ENCODE measurements at regions not wholly inside any gene's neighbourhood (a gene's known extent, or its start where the extent isn't known, plus 50 kb on each side); places are given as distances from the start of the nearest gene placed in this dataset.
"Not testable (repeated sequence)": the region's sequence is repeated elsewhere in the genome, so short reads cannot be mapped to it uniquely, and the experiment has no call there.

- Histone ChIP-seq H3K36me3 (no peaks in the 10 kb centered on the region), H3K4me1 (peaks cover 0 to 21% (median 3%) of the 10 kb centered on the region in 4 donors), H3K9me3 (no peaks in the 10 kb centered on the region), H3K27me3 (no peaks in the 10 kb centered on the region), H3K27ac (no peak overlapping the region), H3K4me3 (no peak overlapping the region)
- WGBS, 2 donors: 71 to 87% methylated on average over 3 to 6 of the region's 6 CpGs
- TF ChIP-seq POLR2A (IDR thresholded peaks at IDR 0.05) (no peak), EP300 (IDR thresholded peaks at IDR 0.05) (no peak), POLR2AphosphoS5 (IDR thresholded peaks at IDR 0.05) (no peak)
- TF ChIP-seq, protein P1, sequence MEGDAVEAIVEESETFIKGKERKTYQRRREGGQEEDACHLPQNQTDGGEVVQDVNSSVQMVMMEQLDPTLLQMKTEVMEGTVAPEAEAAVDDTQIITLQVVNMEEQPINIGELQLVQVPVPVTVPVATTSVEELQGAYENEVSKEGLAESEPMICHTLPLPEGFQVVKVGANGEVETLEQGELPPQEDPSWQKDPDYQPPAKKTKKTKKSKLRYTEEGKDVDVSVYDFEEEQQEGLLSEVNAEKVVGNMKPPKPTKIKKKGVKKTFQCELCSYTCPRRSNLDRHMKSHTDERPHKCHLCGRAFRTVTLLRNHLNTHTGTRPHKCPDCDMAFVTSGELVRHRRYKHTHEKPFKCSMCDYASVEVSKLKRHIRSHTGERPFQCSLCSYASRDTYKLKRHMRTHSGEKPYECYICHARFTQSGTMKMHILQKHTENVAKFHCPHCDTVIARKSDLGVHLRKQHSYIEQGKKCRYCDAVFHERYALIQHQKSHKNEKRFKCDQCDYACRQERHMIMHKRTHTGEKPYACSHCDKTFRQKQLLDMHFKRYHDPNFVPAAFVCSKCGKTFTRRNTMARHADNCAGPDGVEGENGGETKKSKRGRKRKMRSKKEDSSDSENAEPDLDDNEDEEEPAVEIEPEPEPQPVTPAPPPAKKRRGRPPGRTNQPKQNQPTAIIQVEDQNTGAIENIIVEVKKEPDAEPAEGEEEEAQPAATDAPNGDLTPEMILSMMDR (IDR thresholded peaks at IDR 0.05): no peak
- ATAC-seq (ENCODE audit: low FRiP score in 2 of 2) (peak in 1 of 2 donors; percentile 15), DNase-seq (peak in 1 of 2 donors; percentile 49)
These were observed 132.6 kb downstream of the CUL2 start for GRCh38 chr10:34957531-34957930.

DNA sequence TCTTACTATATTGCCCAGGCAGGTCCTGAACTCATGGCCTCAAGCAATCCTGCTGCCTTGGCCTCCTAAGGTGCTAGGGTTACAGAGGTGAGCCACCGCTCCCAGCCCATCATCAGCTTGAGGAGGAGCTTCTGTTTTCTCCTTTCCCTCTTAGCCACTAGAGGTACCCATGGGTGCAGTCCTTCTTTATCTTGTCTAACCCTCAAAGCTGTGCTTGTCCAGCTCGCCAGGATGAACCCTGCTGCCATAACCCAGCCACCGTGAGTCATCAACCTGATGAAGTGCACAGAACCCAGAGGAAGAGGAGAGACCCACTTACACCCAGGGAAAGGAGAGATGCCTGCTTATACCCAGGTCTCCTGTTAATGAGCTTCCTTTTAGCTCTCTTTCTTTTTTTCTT, 133.4 kb downstream of the CUL2 start:
- no peak for ATAC-seq (ENCODE audit: low FRiP score in 2 of 2)
- no peaks in the 10 kb centered on the region for H3K36me3 ChIP-seq
- WGBS, 2 donors: 93 to 94% methylated on average over 3 of the region's 3 CpGs
- no peaks in the 10 kb centered on the region for H3K27me3 ChIP-seq
- no peaks in the 10 kb centered on the region for H3K9me3 ChIP-seq
- H3K27ac ChIP-seq: no peak overlapping the region
- TF ChIP-seq, protein P1 (IDR thresholded peaks at IDR 0.05): no peak
- TF ChIP-seq EP300 (IDR thresholded peaks at IDR 0.05) (no peak), POLR2A (IDR thresholded peaks at IDR 0.05) (no peak), POLR2AphosphoS5 (IDR thresholded peaks at IDR 0.05) (no peak)
- peaks cover 0 to 21% (median 3%) of the 10 kb centered on the region in 4 donors for H3K4me1 ChIP-seq
- DNase-seq: no peak
- no peak overlapping the region for H3K4me3 ChIP-seq

DNA sequence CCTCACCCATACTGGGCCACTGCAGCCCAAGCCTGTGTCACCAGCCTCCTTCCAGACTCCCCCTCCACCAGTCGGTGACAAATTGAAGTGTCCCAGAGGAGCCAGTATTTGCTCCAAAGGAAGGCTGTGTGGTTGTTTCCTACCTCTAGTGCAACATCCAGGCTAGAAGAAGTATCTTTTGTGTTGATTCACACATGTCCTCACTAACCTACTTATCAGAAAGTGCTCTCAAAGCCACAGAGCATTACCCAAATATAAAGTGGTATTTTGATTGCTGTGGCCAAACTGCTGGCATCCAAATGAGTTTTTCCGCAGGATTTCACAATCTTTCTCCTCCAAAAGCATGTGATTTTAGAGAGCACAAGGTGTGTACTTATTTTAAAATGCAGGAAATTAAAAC, 134.8 kb downstream of the CUL2 start:
- Histone ChIP-seq H3K4me1 (peaks cover 0 to 21% (median 3%) of the 10 kb centered on the region in 4 donors), H3K36me3 (no peaks in the 10 kb centered on the region), H3K4me3 (no peak overlapping the region), H3K27ac (peak overlapping the region in 2 of 4 donors; percentile 76 to 83), H3K27me3 (no peaks in the 10 kb centered on the region), H3K9me3 (no peaks in the 10 kb centered on the region)
- TF ChIP-seq POLR2AphosphoS5 (IDR thresholded peaks at IDR 0.05) (no peak), POLR2A (IDR thresholded peaks at IDR 0.05) (no peak), EP300 (IDR thresholded peaks at IDR 0.05) (peak in 1 of 4 donors; percentile 85)
- TF ChIP-seq, protein P1 (IDR thresholded peaks at IDR 0.05): no peak
- peak; percentile 9 to 66 for ATAC-seq (ENCODE audit: low FRiP score in 2 of 2)
- 53 to 60% methylated on average over 2 of the region's 2 CpGs for WGBS, 2 donors
- no peak for DNase-seq

GRCh38 chr10:34954142-34954541, 136.0 kb downstream of the CUL2 start:
- TF ChIP-seq POLR2A (IDR thresholded peaks at IDR 0.05): no peak
- TF ChIP-seq, protein P1 (IDR thresholded peaks at IDR 0.05): no peak
- peak in 1 of 2 donors; percentile 71 for TF ChIP-seq POLR2AphosphoS5 (IDR thresholded peaks at IDR 0.05)
- TF ChIP-seq EP300 (IDR thresholded peaks at IDR 0.05): peak in 1 of 4 donors; percentile 82
- peak in 1 of 2 donors; percentile 87 for DNase-seq
- Histone ChIP-seq H3K9me3 (no peaks in the 10 kb centered on the region), H3K36me3 (no peaks in the 10 kb centered on the region), H3K4me1 (peaks cover 0 to 21% (median 3%) of the 10 kb centered on the region in 4 donors), H3K27me3 (no peaks in the 10 kb centered on the region), H3K27ac (peak overlapping the region in 2 of 4 donors; percentile 76 to 83), H3K4me3 (no peak overlapping the region)
- ATAC-seq (ENCODE audit: low FRiP score in 2 of 2): peak; percentile 65 to 83
- 57 to 73% methylated on average over 5 of the region's 5 CpGs for WGBS, 2 donors

GRCh38 chr10:34951263-34951887, 136.3 kb upstream of the PARD3 start:
- WGBS, 2 donors: 81 to 87% methylated on average over 11 of the region's 11 CpGs
- ATAC-seq (ENCODE audit: low FRiP score in 2 of 2); H3K36me3 ChIP-seq; H3K27ac ChIP-seq; H3K9me3 ChIP-seq; DNase-seq; H3K27me3 ChIP-seq; H3K4me3 ChIP-seq: not testable (repeated sequence)
- peaks cover 0 to 21% (median 3%) of the 10 kb centered on the region in 4 donors for H3K4me1 ChIP-seq

GRCh38 chr10:34945951-34946522, 130.9 kb upstream of the PARD3 start:
- 90 to 93% methylated on average over 9 of the region's 9 CpGs for WGBS, 2 donors
- H3K4me1 ChIP-seq; H3K4me3 ChIP-seq; H3K27ac ChIP-seq; H3K9me3 ChIP-seq; H3K36me3 ChIP-seq; DNase-seq; ATAC-seq (ENCODE audit: low FRiP score in 2 of 2); H3K27me3 ChIP-seq: not testable (repeated sequence)

All from upper lobe of left lung (tissue), 6 donors.